Liver (tissue), 3 donors: ENCODE measurements at regions not wholly inside any gene's neighbourhood (a gene's known extent, or its start where the extent isn't known, plus 50 kb on each side); places are given as distances from the start of the nearest gene placed in this dataset.

ENCODE experiments used
- ATF3 ChIP-seq: IDR thresholded peaks from 2 replicates; pipeline ENCODE4 v1.6.1; 2016; ENCODE audit warnings: antibody characterized with exemption
- CTCF ChIP-seq: fragments of 150-350 bp; IDR thresholded peaks from 2 replicates; pipeline ENCODE4 v1.5.1; 2017; ENCODE audit warnings: improper control_type of control experiment, low read depth, low read length; ENCODE audit not compliant: missing input control
- EGR1 ChIP-seq, 2 donors: IDR thresholded peaks; 2 replicates each; pipeline ENCODE4 v1.6.1; 2016 to 2018; ENCODE audit warnings: antibody characterized with exemption in 2 of 2, low read depth in 2 of 2
- FOXA2 ChIP-seq: IDR thresholded peaks from 2 replicates; pipeline ENCODE4 v1.6.1; 2016; ENCODE audit warnings: antibody characterized with exemption
- GABPA ChIP-seq, 2 donors: IDR thresholded peaks in 1 of 2; conservative IDR thresholded peaks in 1 of 2; 2 replicates each; pipeline ENCODE4 v1.6.1; 2016; ENCODE audit warnings: antibody characterized with exemption in 2 of 2, mild to moderate bottlenecking in 1 of 2, moderate library complexity in 1 of 2
- HNF4A ChIP-seq, 2 donors: conservative IDR thresholded peaks; 2 replicates each; pipeline ENCODE4 v1.6.1; 2016; ENCODE audit warnings: antibody characterized with exemption in 2 of 2, mild to moderate bottlenecking in 2 of 2
- HNF4G ChIP-seq: IDR thresholded peaks from 2 replicates; pipeline ENCODE4 v1.6.1; 2016; ENCODE audit warnings: antibody characterized with exemption
- JUND ChIP-seq, 2 donors: IDR thresholded peaks; 2 replicates each; pipeline ENCODE4 v1.6.1; 2016; ENCODE audit warnings: antibody characterized with exemption in 2 of 2
- MAX ChIP-seq: IDR thresholded peaks from 2 replicates; pipeline ENCODE4 v1.6.1; 2016; ENCODE audit warnings: antibody characterized with exemption
- RAD21 ChIP-seq, 2 donors: IDR thresholded peaks; 2 replicates each; pipeline ENCODE4 v1.6.1; 2016; ENCODE audit warnings: antibody characterized with exemption in 2 of 2, mild to moderate bottlenecking in 2 of 2
- REST ChIP-seq: IDR thresholded peaks from 2 replicates; pipeline ENCODE4 v1.6.1; 2016; ENCODE audit warnings: antibody characterized with exemption, mild to moderate bottlenecking
- RXRA ChIP-seq, 2 donors: IDR thresholded peaks; 2 replicates each; pipeline ENCODE4 v1.6.1; 2017 to 2018; ENCODE audit warnings: antibody characterized with exemption in 2 of 2, mild to moderate bottlenecking in 1 of 2
- TAF1 ChIP-seq: conservative IDR thresholded peaks from 2 replicates; pipeline ENCODE4 v1.6.1; 2016; ENCODE audit warnings: antibody characterized with exemption, mild to moderate bottlenecking
- YY1 ChIP-seq: IDR thresholded peaks from 2 replicates; pipeline ENCODE4 v1.6.1; 2016; ENCODE audit warnings: antibody characterized with exemption, mild to moderate bottlenecking
- donor health status: healthy.
- donor health status: healthy.

- no peak for TF ChIP-seq MAX
- no peak for TF ChIP-seq CTCF
- no peak for TF ChIP-seq EGR1 (IDR thresholded peaks at IDR 0.05; ENCODE audit: low read depth in 2 of 2)
- TF ChIP-seq GABPA (IDR thresholded peaks at IDR 0.05 in 1 of 2, conservative IDR thresholded peaks at IDR 0.05 in 1 of 2) = no peak
- TF ChIP-seq RAD21 (IDR thresholded peaks at IDR 0.05) = no peak
- no peak for TF ChIP-seq ATF3
- no peak for TF ChIP-seq TAF1
- TF ChIP-seq YY1 = no peak
- TF ChIP-seq JUND (IDR thresholded peaks at IDR 0.05) = no peak
- no peak for TF ChIP-seq RXRA (IDR thresholded peaks at IDR 0.05)
- TF ChIP-seq HNF4A (conservative IDR thresholded peaks at IDR 0.05) = no peak
- no peak for TF ChIP-seq REST
- no peak for TF ChIP-seq FOXA2
- no peak for TF ChIP-seq HNF4G
Measured at GRCh38 chr1:90106311-90106710, 111.4 kb downstream of the ZNF326 start.
